ENCODE measurements at regions not wholly inside any gene's neighbourhood (a gene's known extent, or its start where the extent isn't known, plus 50 kb on each side); places are given as distances from the start of the nearest gene placed in this dataset.

GRCh38 chr1:90650401-90650800 is 66.7 kb downstream of the BARHL2 start:
- ATAC-seq, result peak; percentile 43
- no peak for DNase-seq (ENCODE audit: low spot score)

GRCh38 chr1:90640325-90640724 is 76.8 kb downstream of the BARHL2 start:
- ATAC-seq (no peak), DNase-seq (ENCODE audit: low spot score) (no peak)

GRCh38 chr1:90622666-90623065 is 94.4 kb downstream of the BARHL2 start:
- DNase-seq (ENCODE audit: low spot score) (no peak), ATAC-seq (no peak)

GRCh38 chr1:90621986-90622385 is 95.1 kb downstream of the BARHL2 start:
- DNase-seq (ENCODE audit: low spot score) (no peak), ATAC-seq (no peak)

- DNase-seq (ENCODE audit: low spot score), result no peak
- ATAC-seq, result peak; percentile 83
Measured at GRCh38 chr1:90616395-90616794, 100.7 kb downstream of the BARHL2 start.

GRCh38 chr1:90614872-90615271 is 102.2 kb downstream of the BARHL2 start:
- ATAC-seq (no peak), DNase-seq (ENCODE audit: low spot score) (no peak)

- no peak for ATAC-seq
Measured at GRCh38 chr1:90613371-90613770, 103.7 kb downstream of the BARHL2 start.

GRCh38 chr1:90612033-90612432 is 105.1 kb downstream of the BARHL2 start:
- ATAC-seq (no peak), DNase-seq (ENCODE audit: low spot score) (no peak)

More at GRCh38 chr1:90613371-90613770, 103.7 kb downstream of the BARHL2 start:
- DNase-seq (ENCODE audit: low spot score), result no peak

- DNase-seq (ENCODE audit: low spot score) (no peak), ATAC-seq (no peak)
Measured at GRCh38 chr1:90607736-90608135, 109.4 kb downstream of the BARHL2 start.

GRCh38 chr1:90605070-90605469 is 112.0 kb downstream of the BARHL2 start:
- DNase-seq (ENCODE audit: low spot score), result no peak
- ATAC-seq, result no peak

- ATAC-seq (no peak), DNase-seq (ENCODE audit: low spot score) (no peak)
Measured at GRCh38 chr1:90593312-90593711, 123.8 kb downstream of the BARHL2 start.

GRCh38 chr1:90591970-90592356 is 125.1 kb downstream of the BARHL2 start:
- ATAC-seq (no peak), DNase-seq (ENCODE audit: low spot score) (no peak)

- no peak for ATAC-seq
Measured at GRCh38 chr1:90591355-90591969, 125.6 kb downstream of the BARHL2 start.

GRCh38 chr1:90580176-90580575 is 136.9 kb downstream of the BARHL2 start:
- DNase-seq (ENCODE audit: low spot score) (no peak), ATAC-seq (no peak)

More at GRCh38 chr1:90591355-90591969, 125.6 kb downstream of the BARHL2 start:
- DNase-seq (ENCODE audit: low spot score), result no peak

GRCh38 chr1:90579212-90579802 is 137.8 kb downstream of the BARHL2 start:
- DNase-seq (ENCODE audit: low spot score) (no peak), ATAC-seq (peak; percentile 91)

- DNase-seq (ENCODE audit: low spot score) (no peak), ATAC-seq (no peak)
Measured at GRCh38 chr1:90574692-90575370, 142.3 kb downstream of the BARHL2 start.

GRCh38 chr1:90573736-90574135 is 143.4 kb downstream of the BARHL2 start:
- ATAC-seq, result no peak
- DNase-seq (ENCODE audit: low spot score), result no peak

- no peak for DNase-seq (ENCODE audit: low spot score)
- no peak for ATAC-seq
Measured at GRCh38 chr1:90572446-90572845, 144.7 kb downstream of the BARHL2 start.

GRCh38 chr1:90568436-90568835 is 148.7 kb downstream of the BARHL2 start:
- DNase-seq (ENCODE audit: low spot score) (no peak), ATAC-seq (no peak)

GRCh38 chr1:90564164-90564563 is 152.9 kb downstream of the BARHL2 start:
- DNase-seq (ENCODE audit: low spot score) (no peak), ATAC-seq (no peak)

GRCh38 chr1:90562892-90563291 is 154.2 kb downstream of the BARHL2 start:
- ATAC-seq (no peak), DNase-seq (ENCODE audit: low spot score) (no peak)

- DNase-seq (ENCODE audit: low spot score) (no peak), ATAC-seq (no peak)
Measured at GRCh38 chr1:90561911-90562310, 155.2 kb downstream of the BARHL2 start.
